IPS DF 6.9 (cell line): ENCODE measurements at regions not wholly inside any gene's neighbourhood (a gene's known extent, or its start where the extent isn't known, plus 50 kb on each side); places are given as distances from the start of the nearest gene placed in this dataset.

ENCODE experiments used
- DNase-seq: peaks from one replicate; pipeline ENCODE4 v3.0.0-alpha.2; 2013; ENCODE audit warnings: low read depth, low spot score
- H3K27ac ChIP-seq: one replicate; pipeline ENCODE4 v1.5.1; 2013; ENCODE audit warnings: low read length, control low read depth
- H3K27me3 ChIP-seq: 2 replicates; pipeline ENCODE4 v1.6.1; 2013; ENCODE audit warnings: mild to moderate bottlenecking, low read length; ENCODE audit not compliant: control insufficient read depth, insufficient read depth
- H3K36me3 ChIP-seq: 2 replicates; pipeline ENCODE4 v1.6.1; 2013; ENCODE audit warnings: low read length; ENCODE audit not compliant: control insufficient read depth, insufficient read depth
- H3K4me1 ChIP-seq: 2 replicates; pipeline ENCODE4 v1.6.1; 2013; ENCODE audit warnings: low read length; ENCODE audit not compliant: control insufficient read depth, insufficient read depth
- H3K4me3 ChIP-seq: 2 replicates; pipeline ENCODE4 v1.5.1; 2013; ENCODE audit warnings: mild to moderate bottlenecking, low read length
- H3K9me3 ChIP-seq: 2 replicates; pipeline ENCODE4 v1.6.1; 2013; ENCODE audit warnings: low read length, inconsistent platforms; ENCODE audit not compliant: control insufficient read depth, insufficient read depth
- WGBS: extraction: QIAGEN DNeasy Blood & Tissue Kit; methylation state at CpG from one replicate; pipeline ENCODE4 v1.1.7; 2013; ENCODE audit warnings: mixed read lengths, missing lambda C conversion rate; ENCODE audit not compliant: insufficient read length, insufficient coverage; 5-methylcytosine and 5-hydroxymethylcytosine counted together

DNA sequence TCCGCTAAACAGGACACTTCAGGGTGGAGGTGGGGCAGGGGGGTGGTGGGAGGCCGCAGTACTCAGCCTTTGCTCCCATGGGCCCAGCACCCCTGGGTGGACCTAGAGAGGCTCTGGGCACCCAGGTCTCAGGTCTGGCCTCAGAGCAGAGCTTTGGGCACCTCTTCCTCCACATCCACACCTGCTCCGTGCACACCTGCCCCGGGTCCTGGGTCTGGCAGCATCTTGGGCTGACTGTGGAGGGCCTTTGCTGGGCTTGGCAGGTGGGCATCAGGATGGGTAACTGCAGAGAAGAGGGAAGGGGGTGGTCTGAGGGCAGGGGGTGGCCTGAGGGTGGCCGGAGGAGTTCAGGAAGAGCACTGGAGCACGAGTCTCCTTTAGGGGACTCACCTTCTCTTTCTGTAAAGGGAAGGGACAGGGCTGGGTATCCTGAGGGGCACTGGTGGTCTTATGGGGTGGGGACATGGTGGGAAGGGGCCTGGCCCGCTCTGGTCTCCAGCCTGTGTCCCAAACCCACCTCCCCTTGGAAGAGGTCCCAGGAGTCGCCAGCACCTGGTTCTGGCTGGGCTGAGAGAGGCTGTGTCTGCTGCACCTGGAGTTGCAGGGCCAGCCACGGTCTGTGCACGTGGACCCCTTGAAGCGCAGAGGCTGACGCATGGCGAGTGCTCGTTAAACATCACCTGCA is 106.7 kb upstream of the IER5L start:
- H3K27ac ChIP-seq = no peak overlapping the region
- no CpG with 5 or more reads among the region's 14 CpGs for WGBS
- H3K9me3 ChIP-seq = no peaks in the 10 kb centered on the region
- DNase-seq = no peak
- no peaks in the 10 kb centered on the region for H3K27me3 ChIP-seq
- peaks cover 5% of the 10 kb centered on the region for H3K4me1 ChIP-seq
- H3K36me3 ChIP-seq = no peaks in the 10 kb centered on the region
- H3K4me3 ChIP-seq = no peak overlapping the region

DNA sequence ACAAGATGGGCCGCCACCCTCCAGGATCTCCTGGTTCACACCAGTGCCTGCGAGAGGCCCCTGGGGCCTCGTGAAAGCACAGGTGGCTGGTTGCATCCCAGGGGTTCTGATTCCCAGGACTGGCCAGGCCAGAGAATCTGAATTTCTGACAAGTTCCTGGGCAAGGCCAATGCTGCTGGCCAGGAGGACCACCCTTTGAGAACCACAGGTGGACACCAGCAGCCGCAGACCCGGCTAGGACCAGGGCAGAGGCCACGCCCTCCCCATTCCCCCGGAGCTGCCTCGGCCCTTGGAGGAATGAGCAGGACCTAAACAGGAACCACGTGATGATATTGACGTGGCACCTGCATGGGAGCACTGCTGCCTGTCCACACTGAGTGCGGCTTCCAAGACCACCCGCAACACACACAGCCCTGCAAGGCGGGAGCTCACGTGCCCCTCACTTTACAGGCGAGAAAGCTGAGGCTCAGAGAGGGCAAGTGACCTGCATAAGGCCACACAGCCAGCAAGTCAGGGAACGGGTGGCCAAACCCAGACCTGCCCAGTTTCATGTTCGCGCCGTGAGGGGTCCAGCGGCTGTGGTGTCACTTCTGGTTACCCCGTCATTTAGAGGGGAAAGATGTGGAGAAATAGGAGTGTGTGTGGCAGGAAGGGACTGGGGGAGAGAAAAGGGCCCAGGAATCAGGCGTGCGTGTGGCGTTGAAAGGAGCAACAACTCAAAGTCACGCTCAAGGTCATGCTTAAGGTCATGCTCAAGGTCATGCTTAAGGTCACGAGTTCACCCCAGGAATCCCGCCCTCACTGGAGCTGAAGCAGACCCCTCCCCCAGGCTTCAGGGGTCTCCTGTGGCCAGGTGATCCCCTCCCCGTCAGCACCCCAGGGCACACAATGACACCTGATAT is 105.9 kb upstream of the IER5L start:
- Histone ChIP-seq H3K4me1 (peaks cover 5% of the 10 kb centered on the region), H3K27me3 (no peaks in the 10 kb centered on the region), H3K9me3 (no peaks in the 10 kb centered on the region), H3K36me3 (no peaks in the 10 kb centered on the region), H3K4me3 (no peak overlapping the region), H3K27ac (no peak overlapping the region)
- no CpG with 5 or more reads among the region's 28 CpGs for WGBS
- no peak for DNase-seq

DNA sequence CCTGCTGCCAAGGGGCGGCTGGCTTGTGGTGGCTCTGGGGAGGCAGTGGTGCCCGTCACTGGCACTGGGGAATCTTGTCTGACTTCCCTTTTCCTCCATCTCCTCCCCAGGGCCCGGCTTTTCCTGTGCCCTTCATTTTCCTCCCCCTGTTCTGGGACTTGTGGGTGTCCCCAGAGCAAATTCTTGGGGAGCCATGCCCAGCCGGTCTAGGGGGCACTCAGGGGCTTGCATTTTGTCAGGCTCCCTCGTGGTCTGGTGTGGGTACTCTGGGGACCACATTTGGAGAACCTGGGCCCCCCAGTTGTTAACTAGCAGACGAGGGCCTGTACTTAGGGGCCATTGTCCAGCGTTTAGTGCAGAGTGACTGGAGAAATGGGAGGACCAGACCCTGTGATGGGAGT is 105.2 kb upstream of the IER5L start:
- Histone ChIP-seq H3K4me1 (peaks cover 11% of the 10 kb centered on the region), H3K9me3 (no peaks in the 10 kb centered on the region), H3K27ac (no peak overlapping the region), H3K4me3 (no peak overlapping the region), H3K27me3 (no peaks in the 10 kb centered on the region), H3K36me3 (no peaks in the 10 kb centered on the region)
- DNase-seq = no peak
- no CpG with 5 or more reads among the region's 7 CpGs for WGBS

- H3K9me3 ChIP-seq = no peaks in the 10 kb centered on the region
- H3K4me3 ChIP-seq = no peak overlapping the region
- no peaks in the 10 kb centered on the region for H3K36me3 ChIP-seq
- H3K27ac ChIP-seq = no peak overlapping the region
- no peaks in the 10 kb centered on the region for H3K27me3 ChIP-seq
- DNase-seq = no peak
- no CpG with 5 or more reads among the region's 15 CpGs for WGBS
- H3K4me1 ChIP-seq = peaks cover 13% of the 10 kb centered on the region
Observed at GRCh38 chr9:129282731-129283211, 104.7 kb upstream of the IER5L start.

DNA sequence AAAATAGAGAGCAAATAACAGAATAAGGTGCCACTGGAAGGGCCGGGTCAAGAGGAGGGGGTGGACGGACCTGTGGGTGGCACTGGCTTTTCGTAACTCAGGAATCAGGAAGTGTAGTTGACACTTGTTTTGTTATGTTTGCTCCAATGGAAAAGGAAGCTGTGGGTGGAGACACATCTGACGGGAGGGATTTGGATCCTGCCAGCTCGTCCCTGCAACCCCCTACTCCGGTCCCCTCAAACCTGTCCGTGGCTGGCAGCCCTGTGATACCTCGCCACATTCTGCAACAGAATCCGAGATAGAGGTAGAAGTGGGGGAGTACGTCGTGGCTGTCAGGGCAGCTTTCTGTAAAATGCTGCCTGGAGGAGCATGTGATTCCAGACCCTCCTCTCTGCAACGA is 104.2 kb upstream of the IER5L start:
- no peak for DNase-seq
- Histone ChIP-seq H3K27ac (no peak overlapping the region), H3K4me1 (peaks cover 13% of the 10 kb centered on the region), H3K9me3 (no peaks in the 10 kb centered on the region), H3K4me3 (no peak overlapping the region), H3K36me3 (no peaks in the 10 kb centered on the region), H3K27me3 (no peaks in the 10 kb centered on the region)
- WGBS = no CpG with 5 or more reads among the region's 12 CpGs

DNA sequence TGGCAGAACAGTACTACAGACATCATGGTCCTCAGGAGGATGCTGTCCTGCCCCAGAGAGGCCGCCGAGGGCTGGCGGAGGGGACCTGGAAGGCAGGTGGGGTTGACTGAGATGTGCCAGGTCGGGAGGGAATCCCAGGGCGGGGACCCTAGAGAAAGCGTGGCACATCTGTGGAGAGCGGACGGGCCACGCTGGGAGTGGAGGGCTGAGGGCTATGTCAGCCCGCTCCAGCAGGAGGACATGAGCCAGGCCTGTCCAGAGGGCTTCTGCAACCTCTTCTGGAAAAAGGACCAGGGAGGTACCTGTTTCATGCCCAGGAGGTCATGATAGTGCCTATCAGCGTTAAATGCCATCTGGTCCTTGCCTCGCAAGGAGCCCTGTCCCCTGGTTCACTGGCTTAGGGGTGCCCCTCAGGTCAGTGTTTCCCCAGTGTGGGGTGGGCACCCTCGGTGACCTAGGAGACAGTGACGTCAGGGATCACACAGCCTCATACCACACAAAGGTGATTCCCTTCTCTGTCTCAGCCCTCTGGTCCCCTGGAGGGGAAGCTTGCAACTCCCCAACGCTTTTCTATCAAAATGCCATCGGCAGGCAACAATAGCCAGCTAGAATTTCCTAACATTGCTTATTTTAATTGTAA is 103.6 kb upstream of the IER5L start:
- H3K36me3 ChIP-seq = no peaks in the 10 kb centered on the region
- no CpG with 5 or more reads among the region's 16 CpGs for WGBS
- no peaks in the 10 kb centered on the region for H3K27me3 ChIP-seq
- peaks cover 13% of the 10 kb centered on the region for H3K4me1 ChIP-seq
- no peak for DNase-seq
- no peak overlapping the region for H3K4me3 ChIP-seq
- no peaks in the 10 kb centered on the region for H3K9me3 ChIP-seq
- H3K27ac ChIP-seq = no peak overlapping the region

DNA sequence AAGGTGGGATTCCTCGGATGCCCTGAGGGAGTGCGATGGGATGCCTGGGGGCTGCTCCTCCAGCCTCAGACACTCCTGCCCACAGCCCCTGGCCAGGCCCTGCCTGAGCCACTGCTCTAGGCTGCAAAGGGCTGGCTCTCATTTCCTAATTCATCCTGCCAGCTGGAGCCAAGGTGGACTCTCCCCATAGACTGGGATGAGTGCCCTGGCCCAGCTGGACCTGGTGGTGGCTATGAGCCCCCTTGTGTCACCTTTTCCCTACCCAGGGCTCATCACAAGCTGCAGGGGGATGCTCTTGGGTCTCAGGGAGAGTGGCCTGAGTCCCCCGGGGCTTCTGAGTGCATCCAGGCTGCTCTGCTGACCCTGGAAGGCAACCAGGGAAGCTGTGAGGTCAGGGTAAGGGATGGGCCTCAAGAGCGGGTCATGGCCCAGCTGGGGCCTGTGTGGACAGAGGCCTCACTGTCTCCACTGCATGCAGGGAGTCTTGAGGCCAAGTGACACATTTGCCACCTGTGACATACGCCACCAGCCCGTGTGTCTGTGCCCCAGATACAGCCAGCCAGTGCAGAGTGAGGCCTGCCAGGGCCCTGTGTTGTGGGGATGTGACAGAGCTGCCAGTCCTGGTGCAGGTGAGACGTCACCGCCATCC is 102.7 kb upstream of the IER5L start:
- Histone ChIP-seq H3K27ac (no peak overlapping the region), H3K9me3 (no peaks in the 10 kb centered on the region), H3K4me1 (peaks cover 17% of the 10 kb centered on the region), H3K4me3 (no peak overlapping the region), H3K27me3 (no peaks in the 10 kb centered on the region), H3K36me3 (no peaks in the 10 kb centered on the region)
- no peak for DNase-seq
- WGBS = no CpG with 5 or more reads among the region's 8 CpGs

DNA sequence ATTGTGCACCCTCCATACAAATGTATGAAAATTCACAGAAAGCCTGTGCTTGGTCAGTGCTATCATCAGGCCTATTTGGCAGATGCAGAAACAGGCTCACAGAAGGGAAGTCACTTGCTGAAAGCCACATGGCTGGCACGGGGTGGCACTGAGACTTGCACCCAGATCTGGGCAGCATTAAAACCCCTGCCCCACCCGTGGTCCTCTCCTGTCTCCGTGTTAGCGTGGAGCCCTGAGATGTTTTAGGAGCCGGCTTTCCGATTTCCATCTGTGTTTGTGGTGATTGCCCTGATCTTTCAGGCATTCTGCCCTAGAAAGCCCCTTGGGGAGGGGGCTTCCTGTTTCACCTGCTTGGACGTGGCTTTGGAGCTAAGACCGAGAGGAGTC is 102.2 kb upstream of the IER5L start:
- WGBS = no CpG with 5 or more reads among the region's 8 CpGs
- no peak overlapping the region for H3K4me3 ChIP-seq
- no peaks in the 10 kb centered on the region for H3K27me3 ChIP-seq
- no peak overlapping the region for H3K27ac ChIP-seq
- peaks cover 20% of the 10 kb centered on the region for H3K4me1 ChIP-seq
- H3K9me3 ChIP-seq = no peaks in the 10 kb centered on the region
- H3K36me3 ChIP-seq = no peaks in the 10 kb centered on the region
- DNase-seq = no peak

DNA sequence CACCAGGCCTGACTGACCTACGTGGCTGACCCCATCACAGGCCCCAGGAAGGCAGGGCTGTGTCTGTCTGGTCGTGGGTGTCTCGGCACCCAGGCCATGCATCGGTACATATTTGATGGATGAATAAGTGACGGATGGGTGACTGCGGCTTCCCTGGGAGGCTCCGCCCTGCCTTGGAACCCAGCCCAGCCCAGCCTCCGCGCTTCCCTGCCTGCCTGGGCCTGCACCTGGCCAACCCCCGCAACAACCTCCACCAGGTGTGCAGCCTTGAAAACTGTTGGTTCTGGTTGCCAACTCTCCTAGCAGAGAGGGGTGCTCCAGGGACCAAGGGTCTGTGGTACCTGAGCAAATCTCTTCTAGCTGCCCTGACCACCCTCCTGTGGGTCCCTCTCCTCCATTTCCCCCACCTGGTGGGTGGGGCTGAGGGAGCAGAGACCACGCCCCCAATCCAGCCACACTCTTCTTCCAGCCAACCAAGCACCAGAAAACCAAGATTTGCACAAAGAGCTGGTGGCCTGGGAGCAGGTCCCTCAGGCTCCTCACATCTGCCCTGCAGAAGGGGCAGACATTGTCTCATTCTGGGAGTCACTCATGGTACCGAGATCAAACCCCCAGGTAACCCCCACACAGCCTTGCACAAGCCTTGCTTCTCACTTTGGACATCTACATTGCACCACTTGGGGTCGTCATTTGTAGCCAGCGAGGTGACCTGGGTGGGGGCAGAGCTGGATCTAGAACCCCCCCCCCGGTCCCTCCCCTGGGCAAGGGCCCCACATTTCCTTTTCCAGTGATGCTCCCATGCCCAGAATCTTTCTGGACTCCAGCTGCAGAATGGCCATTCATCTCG is 100.6 kb upstream of the IER5L start:
- H3K36me3 ChIP-seq = no peaks in the 10 kb centered on the region
- H3K27me3 ChIP-seq = no peaks in the 10 kb centered on the region
- no peak overlapping the region for H3K27ac ChIP-seq
- no peak overlapping the region for H3K4me3 ChIP-seq
- WGBS = no CpG with 5 or more reads among the region's 16 CpGs
- no peaks in the 10 kb centered on the region for H3K9me3 ChIP-seq
- peaks cover 20% of the 10 kb centered on the region for H3K4me1 ChIP-seq
- DNase-seq = no peak
